Prostate gland (tissue), 2 donors: ENCODE measurements at regions not wholly inside any gene's neighbourhood (a gene's known extent, or its start where the extent isn't known, plus 50 kb on each side); places are given as distances from the start of the nearest gene placed in this dataset.

Experiments
- POLR2A ChIP-seq: fragments of 450-650 bp; IDR thresholded peaks from one replicate; pipeline ENCODE4 v1.6.1; 2016; ENCODE audit warnings: antibody characterized with exemption, mild to moderate bottlenecking
- TF ChIP-seq, protein P1 (sequence below), 4 experiments: fragments of 200-600 bp in 2 of 4; fragments of 450-650 bp in 2 of 4; sonication (generic) in 2 of 4; IDR thresholded peaks; 1 replicate in 3 of 4; 2 replicates in 1 of 4; pipeline ENCODE4 v1.5.1; 2016 to 2019; ENCODE audit warnings: antibody characterized with exemption in 4 of 4, mild to moderate bottlenecking in 2 of 4, moderate library complexity in 2 of 4

DNA sequence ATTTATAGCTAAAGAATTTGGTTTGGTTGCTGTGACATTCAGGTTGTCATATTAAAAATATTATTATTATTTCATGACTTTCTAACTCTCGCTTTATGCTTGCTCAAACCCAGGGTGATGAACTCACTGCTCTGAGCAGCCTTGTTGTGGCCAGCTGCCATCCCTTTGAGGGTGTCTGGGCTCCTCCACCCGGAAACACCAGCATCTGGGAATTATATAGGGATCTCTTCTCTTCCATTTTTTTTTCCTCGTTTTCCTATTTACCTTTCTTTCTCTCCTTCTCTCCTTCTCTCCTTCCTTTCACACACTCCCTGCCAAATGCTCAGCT lies 355.8 kb upstream of the SMARCA2 start:
- no peak for TF ChIP-seq POLR2A
- TF ChIP-seq, protein P1, sequence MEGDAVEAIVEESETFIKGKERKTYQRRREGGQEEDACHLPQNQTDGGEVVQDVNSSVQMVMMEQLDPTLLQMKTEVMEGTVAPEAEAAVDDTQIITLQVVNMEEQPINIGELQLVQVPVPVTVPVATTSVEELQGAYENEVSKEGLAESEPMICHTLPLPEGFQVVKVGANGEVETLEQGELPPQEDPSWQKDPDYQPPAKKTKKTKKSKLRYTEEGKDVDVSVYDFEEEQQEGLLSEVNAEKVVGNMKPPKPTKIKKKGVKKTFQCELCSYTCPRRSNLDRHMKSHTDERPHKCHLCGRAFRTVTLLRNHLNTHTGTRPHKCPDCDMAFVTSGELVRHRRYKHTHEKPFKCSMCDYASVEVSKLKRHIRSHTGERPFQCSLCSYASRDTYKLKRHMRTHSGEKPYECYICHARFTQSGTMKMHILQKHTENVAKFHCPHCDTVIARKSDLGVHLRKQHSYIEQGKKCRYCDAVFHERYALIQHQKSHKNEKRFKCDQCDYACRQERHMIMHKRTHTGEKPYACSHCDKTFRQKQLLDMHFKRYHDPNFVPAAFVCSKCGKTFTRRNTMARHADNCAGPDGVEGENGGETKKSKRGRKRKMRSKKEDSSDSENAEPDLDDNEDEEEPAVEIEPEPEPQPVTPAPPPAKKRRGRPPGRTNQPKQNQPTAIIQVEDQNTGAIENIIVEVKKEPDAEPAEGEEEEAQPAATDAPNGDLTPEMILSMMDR (IDR thresholded peaks at IDR 0.05), result no peak
